ENCODE measurements at regions not wholly inside any gene's neighbourhood (a gene's known extent, or its start where the extent isn't known, plus 50 kb on each side); places are given as distances from the start of the nearest gene placed in this dataset.
"Not testable (repeated sequence)": the region's sequence is repeated elsewhere in the genome, so short reads cannot be mapped to it uniquely, and the experiment has no call there.

DNA sequence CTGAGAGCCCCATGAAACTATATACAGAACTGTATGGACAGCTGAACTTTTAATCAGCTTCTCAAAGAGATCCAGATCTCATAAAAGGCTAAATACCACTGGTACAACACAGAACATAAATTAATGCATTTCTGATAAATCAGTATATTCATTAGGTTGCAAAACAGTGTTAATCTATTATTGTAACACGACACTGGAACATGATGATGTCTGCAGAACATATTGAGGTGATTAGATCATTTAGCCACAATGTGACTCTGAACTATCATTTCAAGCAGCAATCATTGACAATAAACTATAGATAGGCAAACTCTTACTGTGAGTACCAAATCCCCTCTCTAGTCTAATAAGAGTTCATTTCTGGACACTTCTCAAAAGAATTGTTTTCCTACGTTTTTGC lies 50.3 kb downstream of the GASK1B start:
- 70 to 72% methylated on average over 2 of the region's 2 CpGs for whole genome bisulfite sequencing, 2 donors
- H3K36me3 ChIP-seq: no peaks in the 10 kb centered on the region
- H3K27ac ChIP-seq: peak overlapping the region in 3 of 4 donors; percentile 9 to 73 (median 70)
- peaks cover 0 to 46% (median 26%) of the 10 kb centered on the region in 4 donors for H3K4me1 ChIP-seq
- no peak overlapping the region for H3K4me3 ChIP-seq
- TF ChIP-seq, protein P1, sequence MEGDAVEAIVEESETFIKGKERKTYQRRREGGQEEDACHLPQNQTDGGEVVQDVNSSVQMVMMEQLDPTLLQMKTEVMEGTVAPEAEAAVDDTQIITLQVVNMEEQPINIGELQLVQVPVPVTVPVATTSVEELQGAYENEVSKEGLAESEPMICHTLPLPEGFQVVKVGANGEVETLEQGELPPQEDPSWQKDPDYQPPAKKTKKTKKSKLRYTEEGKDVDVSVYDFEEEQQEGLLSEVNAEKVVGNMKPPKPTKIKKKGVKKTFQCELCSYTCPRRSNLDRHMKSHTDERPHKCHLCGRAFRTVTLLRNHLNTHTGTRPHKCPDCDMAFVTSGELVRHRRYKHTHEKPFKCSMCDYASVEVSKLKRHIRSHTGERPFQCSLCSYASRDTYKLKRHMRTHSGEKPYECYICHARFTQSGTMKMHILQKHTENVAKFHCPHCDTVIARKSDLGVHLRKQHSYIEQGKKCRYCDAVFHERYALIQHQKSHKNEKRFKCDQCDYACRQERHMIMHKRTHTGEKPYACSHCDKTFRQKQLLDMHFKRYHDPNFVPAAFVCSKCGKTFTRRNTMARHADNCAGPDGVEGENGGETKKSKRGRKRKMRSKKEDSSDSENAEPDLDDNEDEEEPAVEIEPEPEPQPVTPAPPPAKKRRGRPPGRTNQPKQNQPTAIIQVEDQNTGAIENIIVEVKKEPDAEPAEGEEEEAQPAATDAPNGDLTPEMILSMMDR (IDR thresholded peaks at IDR 0.05): no peak
- no peak for TF ChIP-seq POLR2AphosphoS5 (IDR thresholded peaks at IDR 0.05)
- no peak for TF ChIP-seq EP300 (IDR thresholded peaks at IDR 0.05)
- no peak for TF ChIP-seq POLR2A (IDR thresholded peaks at IDR 0.05)
- no peak for DNase-seq
- intact Hi-C loops (cut with DNase I): loop anchor here (5.0 kb wide), 1 partner anchor 40 kb away; no protein-coding TSS in a partner anchor
- H3K9me3 ChIP-seq: no peaks in the 10 kb centered on the region
- no peaks in the 10 kb centered on the region for H3K27me3 ChIP-seq

DNA sequence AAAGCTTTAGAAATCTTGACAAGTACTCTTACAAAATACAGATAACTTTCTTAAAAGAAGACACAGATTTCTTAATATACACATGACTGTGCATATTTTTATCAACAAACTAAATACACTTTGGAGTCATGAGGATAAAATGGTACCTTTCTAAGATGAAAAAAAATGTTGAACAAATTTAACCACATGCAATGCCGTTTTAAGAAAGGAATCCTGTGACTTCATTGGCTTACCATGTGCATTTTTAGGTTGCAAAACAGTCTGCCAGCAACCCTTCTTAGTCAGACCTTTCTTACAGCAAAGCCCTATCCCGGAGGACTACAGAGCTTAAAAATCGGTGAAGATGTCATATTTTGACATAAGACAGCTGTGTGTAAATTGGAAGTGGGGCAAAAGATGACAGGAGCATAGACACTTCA lies 51.7 kb downstream of the GASK1B start:
- 71 to 75% methylated on average over 3 of the region's 3 CpGs for WGBS, 2 donors
- Histone ChIP-seq H3K4me3 (peak overlapping the region in 3 of 4 donors; percentile 1 to 22 (median 5)), H3K36me3 (no peaks in the 10 kb centered on the region), H3K4me1 (peaks cover 0 to 46% (median 26%) of the 10 kb centered on the region in 4 donors), H3K27me3 (no peaks in the 10 kb centered on the region), H3K27ac (peak overlapping the region; percentile 39 to 77 (median 72)), H3K9me3 (no peaks in the 10 kb centered on the region)
- intact Hi-C loops (cut with DNase I): loop anchor here (5.0 kb wide), 1 partner anchor 41 kb away; no protein-coding TSS in a partner anchor
- peak; percentile 79 for DNase-seq
- TF ChIP-seq POLR2A (IDR thresholded peaks at IDR 0.05): no peak
- peak in 2 of 4 donors; percentile 39 to 49 for TF ChIP-seq EP300 (IDR thresholded peaks at IDR 0.05)
- TF ChIP-seq, protein P1 (IDR thresholded peaks at IDR 0.05): no peak
- TF ChIP-seq POLR2AphosphoS5 (IDR thresholded peaks at IDR 0.05): peak; percentile 28 to 78 (median 76)

DNA sequence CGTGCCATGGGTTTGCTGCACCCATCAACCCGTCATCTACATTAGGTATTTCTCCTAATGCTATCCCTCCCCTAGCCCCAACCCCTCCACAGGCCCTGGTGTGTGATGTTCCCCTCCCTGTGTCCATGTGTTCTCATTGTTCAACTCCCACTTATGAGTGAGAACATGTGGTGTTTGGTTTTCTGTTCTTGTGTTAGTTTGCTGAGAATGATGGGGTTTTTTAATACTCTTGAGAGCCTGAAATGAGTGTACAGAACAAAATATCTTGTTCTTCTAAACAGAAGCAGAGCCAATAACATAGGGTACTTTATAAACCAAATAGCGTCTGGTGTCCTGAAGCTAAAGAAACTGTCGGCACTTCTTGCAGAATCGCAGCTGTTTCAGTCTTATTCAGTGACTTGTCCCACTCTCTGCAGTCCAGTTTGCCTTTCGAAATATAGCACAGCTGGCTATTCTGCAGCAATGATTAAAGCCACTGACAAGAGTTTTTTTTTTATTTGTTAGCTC lies 52.1 kb downstream of the GASK1B start:
- H3K4me3 ChIP-seq: peak overlapping the region in 3 of 4 donors; percentile 1 to 22 (median 5)
- H3K36me3 ChIP-seq, H3K9me3 ChIP-seq, H3K27me3 ChIP-seq: not testable (repeated sequence)
- TF ChIP-seq POLR2AphosphoS5 (IDR thresholded peaks at IDR 0.05): peak in 2 of 4 donors; percentile 21 to 33
- peaks cover 0 to 42% (median 26%) of the 10 kb centered on the region in 4 donors for H3K4me1 ChIP-seq
- peak overlapping the region; percentile 39 to 77 (median 72) for H3K27ac ChIP-seq
- intact Hi-C loops (cut with DNase I): loop anchor here (5.0 kb wide), 1 partner anchor 42 kb away; no protein-coding TSS in a partner anchor
- WGBS, 2 donors: 71 to 83% methylated on average over 6 of the region's 6 CpGs
- DNase-seq: peak; percentile 86

- no peak overlapping the region for H3K27ac ChIP-seq
- DNase-seq: no peak
These were observed 60.2 kb downstream of the GASK1B start for GRCh38 chr4:158112611-158113010.

GRCh38 chr4:158111241-158111640 lies 61.6 kb downstream of the GASK1B start:
- TF ChIP-seq, protein P1 (IDR thresholded peaks at IDR 0.05): no peak
- no peak for TF ChIP-seq POLR2AphosphoS5 (IDR thresholded peaks at IDR 0.05)
- Histone ChIP-seq H3K27me3 (no peaks in the 10 kb centered on the region), H3K9me3 (no peaks in the 10 kb centered on the region), H3K4me3 (no peak overlapping the region), H3K36me3 (no peaks in the 10 kb centered on the region), H3K4me1 (peaks cover 0 to 6% (median 0%) of the 10 kb centered on the region in 4 donors), H3K27ac (no peak overlapping the region)
- intact Hi-C loops (cut with DNase I): no loop called here
- no peak for DNase-seq
- 86 to 87% methylated on average over 2 of the region's 2 CpGs for WGBS, 2 donors

More at GRCh38 chr4:158112611-158113010, 60.2 kb downstream of the GASK1B start:
- Histone ChIP-seq H3K27me3 (no peaks in the 10 kb centered on the region), H3K4me1 (peaks cover 0 to 6% (median 0%) of the 10 kb centered on the region in 4 donors), H3K36me3 (no peaks in the 10 kb centered on the region), H3K9me3 (no peaks in the 10 kb centered on the region), H3K4me3 (no peak overlapping the region)
- intact Hi-C loops (cut with DNase I): no loop called here
- TF ChIP-seq EP300 (IDR thresholded peaks at IDR 0.05) (no peak), POLR2AphosphoS5 (IDR thresholded peaks at IDR 0.05) (no peak), POLR2A (IDR thresholded peaks at IDR 0.05) (no peak)
- TF ChIP-seq, protein P1 (IDR thresholded peaks at IDR 0.05): no peak

Measured in sigmoid colon (tissue), 6 donors.